ENCODE measurements at regions not wholly inside any gene's neighbourhood (a gene's known extent, or its start where the extent isn't known, plus 50 kb on each side); places are given as distances from the start of the nearest gene placed in this dataset.

DNA sequence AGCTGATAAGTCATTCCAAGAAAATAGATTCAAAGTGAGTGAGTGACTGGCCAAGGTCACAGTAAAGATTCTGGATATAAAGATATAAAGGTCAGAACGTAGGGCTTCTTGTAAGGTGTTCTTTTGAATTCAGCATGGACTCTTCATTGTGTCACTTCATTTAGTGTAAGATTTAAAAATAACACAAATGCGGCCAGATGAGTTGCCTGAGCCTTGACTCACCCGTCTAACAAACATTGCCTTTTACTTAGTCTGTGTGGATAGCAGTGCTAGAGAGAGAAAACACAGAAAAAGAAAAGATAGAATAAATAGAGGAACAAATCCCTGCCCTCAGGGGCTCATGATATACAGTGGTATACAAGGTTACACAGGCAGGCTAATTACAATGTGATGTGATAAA is 223.4 kb downstream of the PLPP3 start:
- Histone ChIP-seq H3K4me1 (ENCODE audit: control insufficient read depth in 2 of 2, insufficient read depth in 1 of 2, low read depth in 1 of 2, low read length in 2 of 2) (peaks cover 0 to 2% of the 10 kb centered on the region in 2 donors), H3K23ac (ENCODE audit: low read depth, low read length, poor library complexity) (no peak overlapping the region), H4K8ac (ENCODE audit: low read depth, low read length) (no peak overlapping the region), H3K36me3 (replicated peaks in 1 of 2; ENCODE audit: control insufficient read depth in 2 of 2, insufficient read depth in 2 of 2, low read length in 2 of 2) (no peaks in the 10 kb centered on the region), H3K18ac (ENCODE audit: low read length) (no peak overlapping the region), H2BK12ac (ENCODE audit: low read length) (no peak overlapping the region), H2BK120ac (ENCODE audit: low read depth, low read length) (no peak overlapping the region), H3K4me3 (ENCODE audit: low read length in 2 of 2) (no peak overlapping the region), H2BK15ac (ENCODE audit: low read length) (no peak overlapping the region), H3K4me2 (ENCODE audit: insufficient read depth, low read length, poor library complexity, severe bottlenecking) (no peak overlapping the region), H3K9ac (ENCODE audit: low read depth, low read length, poor library complexity) (no peak overlapping the region), H2AFZ (ENCODE audit: low read length) (no peak overlapping the region), H3K27me3 (ENCODE audit: control insufficient read depth in 3 of 3, insufficient read depth in 3 of 3, low read depth in 1 of 3, low read length in 3 of 3) (no peaks in the 10 kb centered on the region), H2BK5ac (ENCODE audit: low read length) (no peak overlapping the region), H3K27ac (replicated peaks; ENCODE audit: low read length) (no peak overlapping the region), H2AK5ac (ENCODE audit: low read depth, low read length) (no peak overlapping the region), H4K91ac (ENCODE audit: low read depth, low read length, poor library complexity) (no peak overlapping the region), H3K9me3 (replicated peaks in 1 of 2; ENCODE audit: control insufficient read depth in 2 of 2, insufficient read depth in 1 of 2, low read depth in 1 of 2, low read length in 2 of 2) (no peaks in the 10 kb centered on the region), H3K4ac (ENCODE audit: low read length) (no peak overlapping the region), H3K14ac (ENCODE audit: low read length) (no peak overlapping the region), H3K79me1 (ENCODE audit: low read depth, low read length) (no peaks in the 10 kb centered on the region)
- DNase-seq (ENCODE audit: low spot score): no peak
- no CpG with 5 or more reads among the region's 3 CpGs for WGBS, 2 donors (ENCODE audit: extremely low coverage in 2 of 2, insufficient read length in 2 of 2, insufficient replicate concordance in 1 of 2)

DNA sequence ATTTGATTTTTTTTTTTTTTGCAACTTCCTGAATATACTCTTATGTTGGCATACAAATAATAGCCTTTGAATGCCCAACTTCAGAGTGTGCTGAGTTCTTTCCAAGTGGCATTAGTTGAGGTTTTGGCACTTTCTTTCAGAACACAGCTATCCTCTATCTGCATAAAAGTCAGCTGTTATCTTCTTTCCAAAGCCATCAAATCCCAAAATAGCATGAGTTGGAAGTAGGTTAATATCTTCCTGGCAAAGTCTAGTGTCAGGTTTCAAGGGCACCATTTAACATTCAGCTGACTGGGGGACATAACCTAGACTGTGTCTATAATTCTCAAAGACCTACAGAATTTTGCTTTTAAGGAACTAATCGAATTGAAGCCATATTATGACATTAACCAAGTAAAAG is 223.9 kb downstream of the PLPP3 start:
- no peak for DNase-seq (ENCODE audit: low spot score)
- Histone ChIP-seq H2BK5ac (ENCODE audit: low read length) (no peak overlapping the region), H3K9me3 (replicated peaks in 1 of 2; ENCODE audit: control insufficient read depth in 2 of 2, insufficient read depth in 1 of 2, low read depth in 1 of 2, low read length in 2 of 2) (no peaks in the 10 kb centered on the region), H3K79me1 (ENCODE audit: low read depth, low read length) (no peaks in the 10 kb centered on the region), H3K18ac (ENCODE audit: low read length) (no peak overlapping the region), H2BK120ac (ENCODE audit: low read depth, low read length) (no peak overlapping the region), H3K27ac (replicated peaks; ENCODE audit: low read length) (no peak overlapping the region), H3K36me3 (replicated peaks in 1 of 2; ENCODE audit: control insufficient read depth in 2 of 2, insufficient read depth in 2 of 2, low read length in 2 of 2) (no peaks in the 10 kb centered on the region), H2AFZ (ENCODE audit: low read length) (no peak overlapping the region), H3K14ac (ENCODE audit: low read length) (no peak overlapping the region), H3K4me2 (ENCODE audit: insufficient read depth, low read length, poor library complexity, severe bottlenecking) (no peak overlapping the region), H2BK15ac (ENCODE audit: low read length) (no peak overlapping the region), H3K23ac (ENCODE audit: low read depth, low read length, poor library complexity) (no peak overlapping the region), H3K9ac (ENCODE audit: low read depth, low read length, poor library complexity) (no peak overlapping the region), H4K91ac (ENCODE audit: low read depth, low read length, poor library complexity) (no peak overlapping the region), H3K4me1 (ENCODE audit: control insufficient read depth in 2 of 2, insufficient read depth in 1 of 2, low read depth in 1 of 2, low read length in 2 of 2) (peaks cover 0 to 2% of the 10 kb centered on the region in 2 donors), H2BK12ac (ENCODE audit: low read length) (no peak overlapping the region), H4K8ac (ENCODE audit: low read depth, low read length) (no peak overlapping the region), H2AK5ac (ENCODE audit: low read depth, low read length) (no peak overlapping the region), H3K4me3 (ENCODE audit: low read length in 2 of 2) (no peak overlapping the region), H3K4ac (ENCODE audit: low read length) (no peak overlapping the region), H3K27me3 (ENCODE audit: control insufficient read depth in 3 of 3, insufficient read depth in 3 of 3, low read depth in 1 of 3, low read length in 3 of 3) (no peaks in the 10 kb centered on the region)
- WGBS, 2 donors (ENCODE audit: extremely low coverage in 2 of 2, insufficient read length in 2 of 2, insufficient replicate concordance in 1 of 2): no CpG with 5 or more reads among the region's 1 CpG

DNA sequence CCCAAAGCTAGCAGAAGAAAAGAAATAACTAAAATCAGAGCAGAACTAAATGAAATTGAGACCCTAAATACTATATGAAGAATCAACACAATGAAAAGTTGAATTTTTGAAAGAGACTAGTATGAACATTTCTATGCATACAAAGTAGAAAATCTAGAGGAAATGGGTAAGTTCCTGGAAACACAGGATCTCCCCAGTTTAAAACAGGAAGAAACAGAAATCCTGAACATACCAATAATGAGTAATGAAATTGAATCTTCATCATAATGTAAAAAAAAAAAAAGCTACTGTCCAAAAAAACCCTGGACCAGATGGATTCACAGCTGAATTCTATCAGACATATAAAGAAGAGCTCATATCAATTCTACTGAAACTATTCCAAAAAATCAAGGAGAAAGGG is 233.5 kb downstream of the PLPP3 start:
- H3K9ac ChIP-seq (ENCODE audit: low read depth, low read length, poor library complexity): no peak overlapping the region
- no peaks in the 10 kb centered on the region for H3K79me1 ChIP-seq (ENCODE audit: low read depth, low read length)
- H3K4me1 ChIP-seq (ENCODE audit: control insufficient read depth in 2 of 2, insufficient read depth in 1 of 2, low read depth in 1 of 2, low read length in 2 of 2): no peaks in the 10 kb centered on the region
- no peaks in the 10 kb centered on the region for H3K36me3 ChIP-seq (replicated peaks in 1 of 2; ENCODE audit: control insufficient read depth in 2 of 2, insufficient read depth in 2 of 2, low read length in 2 of 2)
- no peak overlapping the region for H2AK5ac ChIP-seq (ENCODE audit: low read depth, low read length)
- H2BK120ac ChIP-seq (ENCODE audit: low read depth, low read length): no peak overlapping the region
- H3K18ac ChIP-seq (ENCODE audit: low read length): no peak overlapping the region
- H3K4ac ChIP-seq (ENCODE audit: low read length): no peak overlapping the region
- no peaks in the 10 kb centered on the region for H3K27me3 ChIP-seq (ENCODE audit: control insufficient read depth in 3 of 3, insufficient read depth in 3 of 3, low read depth in 1 of 3, low read length in 3 of 3)
- H2BK12ac ChIP-seq (ENCODE audit: low read length): no peak overlapping the region
- H2BK15ac ChIP-seq (ENCODE audit: low read length): no peak overlapping the region
- H4K91ac ChIP-seq (ENCODE audit: low read depth, low read length, poor library complexity): no peak overlapping the region
- DNase-seq (ENCODE audit: low spot score): no peak
- no peak overlapping the region for H3K27ac ChIP-seq (replicated peaks; ENCODE audit: low read length)
- H3K23ac ChIP-seq (ENCODE audit: low read depth, low read length, poor library complexity): no peak overlapping the region
- no peak overlapping the region for H2BK5ac ChIP-seq (ENCODE audit: low read length)
- H3K14ac ChIP-seq (ENCODE audit: low read length): no peak overlapping the region
- H3K4me3 ChIP-seq (ENCODE audit: low read length in 2 of 2): no peak overlapping the region
- H3K9me3 ChIP-seq (replicated peaks in 1 of 2; ENCODE audit: control insufficient read depth in 2 of 2, insufficient read depth in 1 of 2, low read depth in 1 of 2, low read length in 2 of 2): peaks cover 0 to 4% of the 10 kb centered on the region in 2 donors
- H2AFZ ChIP-seq (ENCODE audit: low read length): no peak overlapping the region
- no peak overlapping the region for H4K8ac ChIP-seq (ENCODE audit: low read depth, low read length)
- no peak overlapping the region for H3K4me2 ChIP-seq (ENCODE audit: insufficient read depth, low read length, poor library complexity, severe bottlenecking)

DNA sequence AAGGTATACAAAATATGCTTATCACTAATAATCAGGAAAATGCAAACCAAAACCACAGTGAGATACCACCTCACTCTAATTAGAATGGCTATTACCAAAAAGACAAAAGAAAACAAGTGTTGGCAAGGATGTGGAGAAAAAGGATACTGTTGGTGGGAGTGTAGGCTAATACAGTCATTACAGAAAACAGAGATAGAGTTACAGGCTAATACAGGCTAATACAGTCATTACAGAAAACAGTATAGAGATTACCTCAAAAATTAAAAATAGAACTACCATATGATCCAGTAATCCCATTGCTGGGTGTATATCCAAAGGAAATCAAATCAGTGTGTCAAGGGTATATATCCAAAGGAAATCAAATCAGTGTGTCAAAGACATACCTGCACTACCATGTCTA is 238.4 kb downstream of the PLPP3 start:
- Histone ChIP-seq H2BK12ac (ENCODE audit: low read length) (no peak overlapping the region), H3K18ac (ENCODE audit: low read length) (no peak overlapping the region), H3K27ac (replicated peaks; ENCODE audit: low read length) (no peak overlapping the region), H3K9me3 (replicated peaks in 1 of 2; ENCODE audit: control insufficient read depth in 2 of 2, insufficient read depth in 1 of 2, low read depth in 1 of 2, low read length in 2 of 2) (peaks cover 0 to 4% of the 10 kb centered on the region in 2 donors), H3K4me2 (ENCODE audit: insufficient read depth, low read length, poor library complexity, severe bottlenecking) (no peak overlapping the region), H3K9ac (ENCODE audit: low read depth, low read length, poor library complexity) (no peak overlapping the region), H3K4me1 (ENCODE audit: control insufficient read depth in 2 of 2, insufficient read depth in 1 of 2, low read depth in 1 of 2, low read length in 2 of 2) (no peaks in the 10 kb centered on the region), H3K23ac (ENCODE audit: low read depth, low read length, poor library complexity) (no peak overlapping the region), H3K36me3 (replicated peaks in 1 of 2; ENCODE audit: control insufficient read depth in 2 of 2, insufficient read depth in 2 of 2, low read length in 2 of 2) (peaks cover 0 to 1% of the 10 kb centered on the region in 2 donors), H3K4ac (ENCODE audit: low read length) (no peak overlapping the region), H3K14ac (ENCODE audit: low read length) (no peak overlapping the region), H3K79me1 (ENCODE audit: low read depth, low read length) (no peaks in the 10 kb centered on the region), H2AK5ac (ENCODE audit: low read depth, low read length) (no peak overlapping the region), H2BK5ac (ENCODE audit: low read length) (no peak overlapping the region), H2BK120ac (ENCODE audit: low read depth, low read length) (no peak overlapping the region), H2AFZ (ENCODE audit: low read length) (no peak overlapping the region), H3K4me3 (ENCODE audit: low read length in 2 of 2) (no peak overlapping the region), H3K27me3 (ENCODE audit: control insufficient read depth in 3 of 3, insufficient read depth in 3 of 3, low read depth in 1 of 3, low read length in 3 of 3) (no peaks in the 10 kb centered on the region), H4K8ac (ENCODE audit: low read depth, low read length) (no peak overlapping the region), H2BK15ac (ENCODE audit: low read length) (no peak overlapping the region), H4K91ac (ENCODE audit: low read depth, low read length, poor library complexity) (no peak overlapping the region)
- DNase-seq (ENCODE audit: low spot score): no peak

Data from neuronal stem cell (in vitro differentiated cells).